ENCODE measurements at regions not wholly inside any gene's neighbourhood (a gene's known extent, or its start where the extent isn't known, plus 50 kb on each side); places are given as distances from the start of the nearest gene placed in this dataset.

DNA sequence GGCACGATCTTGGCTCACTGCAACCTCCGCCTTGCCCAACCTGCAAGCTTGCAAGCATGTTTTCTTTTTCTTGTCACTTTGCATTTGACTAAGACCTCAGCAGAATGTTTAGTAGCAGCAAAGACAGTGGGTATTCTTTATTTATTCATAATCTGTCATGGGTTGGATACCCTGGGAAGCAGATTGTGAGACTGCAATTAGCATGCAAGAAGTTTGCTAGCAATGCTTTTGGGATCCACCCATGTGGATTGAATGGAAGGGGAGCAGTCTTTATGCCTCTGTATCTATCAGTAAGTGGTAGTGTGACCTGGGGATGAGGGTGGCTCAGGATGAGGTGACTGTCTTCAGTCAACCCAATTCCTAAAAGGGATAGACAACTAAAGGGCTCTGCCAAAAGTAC, 166.7 kb downstream of the RAP2B start:
- TF ChIP-seq, protein P1, sequence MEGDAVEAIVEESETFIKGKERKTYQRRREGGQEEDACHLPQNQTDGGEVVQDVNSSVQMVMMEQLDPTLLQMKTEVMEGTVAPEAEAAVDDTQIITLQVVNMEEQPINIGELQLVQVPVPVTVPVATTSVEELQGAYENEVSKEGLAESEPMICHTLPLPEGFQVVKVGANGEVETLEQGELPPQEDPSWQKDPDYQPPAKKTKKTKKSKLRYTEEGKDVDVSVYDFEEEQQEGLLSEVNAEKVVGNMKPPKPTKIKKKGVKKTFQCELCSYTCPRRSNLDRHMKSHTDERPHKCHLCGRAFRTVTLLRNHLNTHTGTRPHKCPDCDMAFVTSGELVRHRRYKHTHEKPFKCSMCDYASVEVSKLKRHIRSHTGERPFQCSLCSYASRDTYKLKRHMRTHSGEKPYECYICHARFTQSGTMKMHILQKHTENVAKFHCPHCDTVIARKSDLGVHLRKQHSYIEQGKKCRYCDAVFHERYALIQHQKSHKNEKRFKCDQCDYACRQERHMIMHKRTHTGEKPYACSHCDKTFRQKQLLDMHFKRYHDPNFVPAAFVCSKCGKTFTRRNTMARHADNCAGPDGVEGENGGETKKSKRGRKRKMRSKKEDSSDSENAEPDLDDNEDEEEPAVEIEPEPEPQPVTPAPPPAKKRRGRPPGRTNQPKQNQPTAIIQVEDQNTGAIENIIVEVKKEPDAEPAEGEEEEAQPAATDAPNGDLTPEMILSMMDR (IDR thresholded peaks at IDR 0.05; ENCODE audit: insufficient read depth, low read length), result no peak
- no peak for DNase-seq (ENCODE audit: low read depth)

GRCh38 chr3:153330901-153331300, 168.9 kb downstream of the RAP2B start:
- no peak overlapping the region for H3K4me3 ChIP-seq (ENCODE audit: low read depth, low read length)
- TF ChIP-seq, protein P1 (IDR thresholded peaks at IDR 0.05; ENCODE audit: insufficient read depth, low read length), result no peak
- DNase-seq (ENCODE audit: low read depth), result no peak

More for the DNA sequence above, 166.7 kb downstream of the RAP2B start:
- H3K4me3 ChIP-seq (ENCODE audit: low read depth, low read length), result no peak overlapping the region

GRCh38 chr3:153331676-153332075, 169.7 kb downstream of the RAP2B start:
- DNase-seq (ENCODE audit: low read depth), result no peak
- TF ChIP-seq, protein P1 (IDR thresholded peaks at IDR 0.05; ENCODE audit: insufficient read depth, low read length), result no peak
- H3K4me3 ChIP-seq (ENCODE audit: low read depth, low read length), result no peak overlapping the region

- DNase-seq (ENCODE audit: low read depth), result no peak
- TF ChIP-seq, protein P1 (IDR thresholded peaks at IDR 0.05; ENCODE audit: insufficient read depth, low read length), result no peak
- H3K4me3 ChIP-seq (ENCODE audit: low read depth, low read length), result no peak overlapping the region
These were observed 172.5 kb downstream of the RAP2B start for GRCh38 chr3:153334558-153334957.

DNA sequence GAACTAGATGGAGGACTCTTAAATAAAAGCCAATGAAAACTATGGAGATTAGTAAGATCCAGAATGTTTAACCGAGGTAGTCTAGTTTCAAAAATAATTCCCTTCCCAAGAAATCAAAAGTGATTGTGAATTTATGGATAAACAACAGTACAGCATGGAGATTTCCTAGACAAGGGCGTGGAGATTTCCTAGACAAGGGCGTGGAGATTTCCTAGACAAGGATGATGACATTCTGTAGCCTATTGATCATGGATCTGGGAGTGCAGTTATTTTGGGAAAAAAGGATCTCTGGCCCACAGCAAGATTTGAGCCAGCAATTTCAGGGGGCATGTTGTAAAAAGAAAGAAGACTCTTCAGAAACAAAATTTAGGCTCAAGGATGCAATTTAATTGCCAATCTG, 175.3 kb downstream of the RAP2B start:
- TF ChIP-seq, protein P1 (IDR thresholded peaks at IDR 0.05; ENCODE audit: insufficient read depth, low read length), result no peak
- no peak for DNase-seq (ENCODE audit: low read depth)
- no peak overlapping the region for H3K4me3 ChIP-seq (ENCODE audit: low read depth, low read length)

- DNase-seq (ENCODE audit: low read depth), result peak; percentile 41
- no peak overlapping the region for H3K4me3 ChIP-seq (ENCODE audit: low read depth, low read length)
- TF ChIP-seq, protein P1 (IDR thresholded peaks at IDR 0.05; ENCODE audit: insufficient read depth, low read length), result no peak
These were observed 176.5 kb downstream of the RAP2B start for GRCh38 chr3:153338487-153338886.

DNA sequence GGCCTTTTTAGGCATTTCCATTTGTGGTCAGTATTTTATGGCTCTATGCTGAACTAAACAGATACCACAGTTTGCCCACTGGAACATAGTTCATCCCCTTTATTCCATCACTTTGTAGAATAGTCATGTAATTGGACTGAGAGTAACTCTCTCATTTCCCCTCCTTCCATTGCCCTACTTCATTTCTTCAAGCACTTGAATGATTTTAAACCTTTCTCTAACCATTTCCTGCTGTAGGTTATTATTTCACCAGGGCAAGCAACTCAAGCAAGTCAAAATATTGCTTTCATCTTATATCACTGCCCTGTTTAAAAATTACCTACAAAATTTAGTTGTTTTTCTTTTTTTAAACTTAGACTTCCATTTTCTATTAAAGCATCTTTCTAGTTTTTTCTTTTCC, 177.0 kb downstream of the RAP2B start:
- TF ChIP-seq, protein P1 (IDR thresholded peaks at IDR 0.05; ENCODE audit: insufficient read depth, low read length), result no peak
- DNase-seq (ENCODE audit: low read depth), result no peak
- H3K4me3 ChIP-seq (ENCODE audit: low read depth, low read length), result no peak overlapping the region

All from fibroblast of the aortic adventitia (primary cell).